A204.1 (cell line): ENCODE measurements at regions not wholly inside any gene's neighbourhood (a gene's known extent, or its start where the extent isn't known, plus 50 kb on each side); places are given as distances from the start of the nearest gene placed in this dataset.
"Not testable (repeated sequence)": the region's sequence is repeated elsewhere in the genome, so short reads cannot be mapped to it uniquely, and the experiment has no call there.

Experiments
- FAIRE-seq: peaks from 2 replicates; lab custom pipeline; 2012; peaks lifted over from hg19 to GRCh38; lab: Jason Lieb, UNC

GRCh38 chr4:134865675-134866074 is 664.1 kb upstream of the PABPC4L start:
- no peak for FAIRE-seq

DNA sequence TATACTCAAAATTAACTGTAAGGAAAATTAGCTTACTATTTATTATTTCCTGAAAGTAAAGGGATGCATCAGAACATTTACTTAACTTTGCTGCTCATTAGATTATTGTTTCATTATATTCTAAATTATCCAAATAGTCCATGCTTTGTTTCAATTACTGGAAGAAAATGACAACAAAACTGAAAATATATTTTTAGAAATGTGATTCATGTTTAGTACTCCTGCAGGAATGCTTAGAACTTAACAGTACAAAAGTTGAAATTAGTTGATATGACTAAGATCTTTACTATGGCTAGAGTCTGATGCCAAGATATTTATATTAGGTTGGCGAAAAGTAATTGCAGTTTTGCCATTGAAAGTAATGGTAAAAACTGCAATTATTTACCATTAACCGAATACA is 660.5 kb upstream of the PABPC4L start:
- no peak for FAIRE-seq

GRCh38 chr4:134848681-134849080 is 647.1 kb upstream of the PABPC4L start:
- no peak for FAIRE-seq

GRCh38 chr4:134830741-134831140 is 629.2 kb upstream of the PABPC4L start:
- not testable (repeated sequence) for FAIRE-seq

- no peak for FAIRE-seq
Observed at GRCh38 chr4:134812611-134813010, 611.0 kb upstream of the PABPC4L start.

GRCh38 chr4:134807231-134807745 is 605.7 kb upstream of the PABPC4L start:
- FAIRE-seq, result no peak

DNA sequence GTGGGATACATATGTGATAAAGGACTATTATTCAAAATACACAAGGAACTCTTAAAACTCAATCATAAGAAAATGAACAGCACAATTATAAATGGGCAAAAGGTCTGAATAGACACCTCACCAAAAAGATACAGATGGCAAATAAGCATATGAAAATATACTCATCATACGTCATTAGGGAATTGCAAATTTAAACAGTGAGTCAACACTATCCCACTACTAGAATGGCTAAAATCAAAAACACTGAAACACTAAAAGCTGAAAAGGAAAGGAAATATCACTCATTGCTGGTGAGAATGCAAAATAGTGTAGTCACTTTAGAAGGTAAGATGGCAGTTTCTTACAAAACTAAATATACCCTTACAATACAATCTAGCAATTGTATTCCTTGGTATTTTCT is 597.0 kb upstream of the PABPC4L start:
- FAIRE-seq, result no peak

DNA sequence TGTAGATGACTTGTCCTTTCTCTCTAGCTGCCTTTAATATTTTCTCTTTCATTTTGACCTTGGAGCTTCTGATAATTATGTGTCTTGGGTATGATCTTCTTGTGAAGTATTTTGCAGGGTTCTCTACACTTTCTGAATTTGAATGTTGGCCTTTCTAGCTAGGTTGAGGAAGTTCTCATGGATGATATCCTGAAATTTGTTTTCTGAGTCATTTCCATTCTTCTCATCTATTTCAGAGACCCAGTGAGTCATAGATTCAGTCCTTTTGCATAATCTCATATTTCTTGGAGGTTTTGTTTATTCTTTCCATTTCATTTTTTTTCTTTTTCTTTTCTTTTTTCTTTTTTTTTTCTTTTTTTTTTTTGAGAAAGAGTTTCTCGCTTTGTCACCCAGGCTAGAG is 585.7 kb upstream of the PABPC4L start:
- no peak for FAIRE-seq

DNA sequence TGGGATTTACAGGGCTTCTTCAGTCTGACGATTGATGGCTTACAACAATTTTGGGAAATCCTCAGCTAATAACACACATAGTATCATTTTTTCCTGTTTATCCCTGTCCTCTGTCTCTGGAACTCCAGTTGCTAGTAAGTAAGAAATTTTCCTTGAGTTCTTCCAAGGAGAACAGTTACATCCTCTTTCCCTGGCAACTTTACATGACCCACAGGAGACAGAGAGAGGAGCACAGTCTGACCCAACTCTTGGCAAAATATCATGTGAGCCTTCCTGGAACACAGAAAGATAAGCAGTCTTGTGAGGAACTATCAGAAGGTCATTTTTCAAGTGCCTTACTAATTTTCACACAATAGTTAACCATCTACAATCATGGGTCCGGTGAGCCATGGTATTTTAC is 578.7 kb upstream of the PABPC4L start:
- FAIRE-seq, result no peak

DNA sequence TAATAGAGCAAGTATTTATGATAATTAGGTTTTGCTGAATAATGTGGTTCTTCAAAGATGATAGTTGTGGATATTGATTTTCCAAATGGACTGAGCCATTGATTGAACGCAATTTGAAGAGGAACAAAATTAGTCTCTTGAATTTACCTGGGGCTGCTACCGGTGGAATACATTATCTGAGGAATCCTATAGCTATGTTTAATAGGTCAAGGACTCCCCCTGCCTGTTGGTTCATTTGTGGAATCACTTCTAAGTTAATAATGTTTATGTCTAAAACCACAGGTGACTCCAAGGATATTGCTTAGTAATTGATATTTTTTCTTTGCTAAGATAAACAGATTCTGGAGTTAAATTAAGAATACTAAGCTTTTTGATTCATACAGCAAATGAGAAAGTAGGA is 576.0 kb upstream of the PABPC4L start:
- FAIRE-seq, result no peak

DNA sequence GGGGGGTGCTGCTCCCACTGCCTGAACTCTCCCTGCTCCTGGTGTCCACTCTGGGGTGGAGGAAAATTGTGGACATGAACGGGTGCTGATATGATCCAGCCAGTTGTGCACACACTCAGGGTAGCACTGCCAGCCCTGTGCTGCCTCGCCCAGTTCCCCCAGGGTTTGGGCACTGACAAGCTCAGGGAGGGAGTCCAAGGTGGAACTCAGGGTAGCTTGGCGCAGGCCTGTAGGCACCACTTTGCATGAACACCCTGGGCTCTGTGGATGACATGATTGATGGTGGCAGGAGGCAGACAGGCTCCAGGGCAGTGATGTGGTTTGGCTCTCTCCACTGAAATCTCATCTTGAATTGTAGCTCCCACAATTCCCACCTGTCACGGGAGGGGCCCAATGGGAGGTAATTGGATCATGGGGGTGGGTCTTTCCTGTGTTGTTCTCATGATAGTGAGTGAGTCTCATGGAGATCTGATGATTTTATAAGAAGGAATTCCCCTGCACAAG is 572.0 kb upstream of the PABPC4L start:
- no peak for FAIRE-seq

DNA sequence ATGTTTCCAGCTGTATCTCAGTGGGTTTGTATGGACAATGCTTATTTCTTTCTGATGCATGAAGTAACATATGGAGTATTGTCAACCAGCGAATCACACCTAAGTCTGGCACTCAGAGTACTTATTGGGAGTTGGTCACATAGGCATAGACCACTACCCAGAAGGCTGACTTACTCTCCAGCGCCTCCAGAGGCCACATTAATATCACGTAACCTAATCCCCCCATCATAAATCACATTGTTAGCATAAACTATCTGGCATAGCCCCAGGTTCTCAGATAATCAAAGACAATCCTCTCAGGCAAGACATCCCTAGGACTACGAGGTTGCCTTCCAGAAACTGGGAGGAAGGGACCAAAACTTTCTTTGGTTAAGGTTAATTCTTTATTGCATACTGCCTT is 560.5 kb upstream of the PABPC4L start:
- FAIRE-seq, result no peak

DNA sequence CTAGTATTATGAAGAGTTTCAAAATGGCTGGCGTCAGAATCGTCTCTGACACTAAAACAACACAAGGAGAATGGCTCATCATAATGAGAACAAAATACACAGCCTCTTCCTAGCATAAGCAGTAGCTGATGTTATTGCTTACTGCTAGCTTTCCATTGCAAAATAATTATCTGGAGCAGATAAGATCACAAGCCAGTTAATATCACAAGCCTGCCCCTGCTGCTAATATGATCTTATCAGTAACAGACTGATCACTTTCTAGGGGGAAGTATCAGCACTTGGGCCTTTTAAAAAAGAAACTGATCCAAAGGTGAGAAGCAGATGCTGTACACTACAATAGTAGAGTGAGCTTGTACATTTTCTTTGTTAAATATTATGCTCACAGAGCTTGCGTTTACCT is 554.8 kb upstream of the PABPC4L start:
- no peak for FAIRE-seq

DNA sequence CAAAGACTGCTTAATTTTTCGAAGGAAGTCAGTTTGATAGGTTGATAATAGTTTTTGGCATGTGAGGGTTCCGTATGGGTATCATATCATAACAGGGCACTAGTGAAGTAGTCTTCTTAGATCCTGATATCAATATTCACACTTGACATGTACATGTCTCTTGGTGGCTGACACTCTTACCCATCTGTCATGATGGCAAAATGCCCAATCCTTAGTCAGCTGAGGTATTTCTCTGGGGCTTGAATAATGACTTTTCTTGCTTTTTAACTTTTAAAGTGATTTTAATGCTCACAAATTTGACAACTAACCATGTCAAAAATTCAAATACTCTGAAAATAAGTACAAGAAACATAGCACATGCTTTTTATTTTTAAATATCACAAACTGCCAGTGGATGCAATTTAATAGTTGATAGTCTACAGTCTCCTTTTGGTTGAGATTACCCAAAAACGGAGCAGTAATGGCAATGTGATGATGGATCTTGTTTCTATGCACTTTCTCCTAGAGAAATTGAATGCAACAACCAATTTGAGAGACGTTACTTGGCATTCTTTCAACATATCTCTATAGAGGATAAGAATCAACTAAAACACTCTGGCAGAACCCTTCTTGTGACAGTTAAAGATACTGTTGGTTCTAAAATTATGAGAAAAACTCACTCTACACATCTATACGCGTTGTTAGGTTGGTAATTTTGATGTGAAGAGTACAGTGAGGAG is 552.9 kb upstream of the PABPC4L start:
- no peak for FAIRE-seq

DNA sequence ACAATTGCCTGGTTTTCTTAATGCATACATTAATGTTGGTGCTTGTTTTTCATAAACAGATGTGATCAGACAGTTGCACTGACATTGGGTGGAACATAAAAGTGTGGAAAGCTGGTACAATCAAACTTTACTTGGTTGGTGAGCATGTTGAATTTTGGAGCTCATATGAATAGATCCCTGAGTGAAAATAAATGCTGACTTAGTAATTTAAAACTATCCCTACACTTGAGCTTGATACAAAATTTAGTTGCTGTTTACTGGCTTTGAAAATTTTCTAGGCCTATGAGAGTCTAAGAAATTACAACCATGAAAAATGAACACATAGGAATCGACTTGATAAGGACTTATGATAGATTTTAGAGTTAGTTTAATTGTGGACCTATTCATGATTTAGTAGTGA is 551.8 kb upstream of the PABPC4L start:
- FAIRE-seq, result no peak

DNA sequence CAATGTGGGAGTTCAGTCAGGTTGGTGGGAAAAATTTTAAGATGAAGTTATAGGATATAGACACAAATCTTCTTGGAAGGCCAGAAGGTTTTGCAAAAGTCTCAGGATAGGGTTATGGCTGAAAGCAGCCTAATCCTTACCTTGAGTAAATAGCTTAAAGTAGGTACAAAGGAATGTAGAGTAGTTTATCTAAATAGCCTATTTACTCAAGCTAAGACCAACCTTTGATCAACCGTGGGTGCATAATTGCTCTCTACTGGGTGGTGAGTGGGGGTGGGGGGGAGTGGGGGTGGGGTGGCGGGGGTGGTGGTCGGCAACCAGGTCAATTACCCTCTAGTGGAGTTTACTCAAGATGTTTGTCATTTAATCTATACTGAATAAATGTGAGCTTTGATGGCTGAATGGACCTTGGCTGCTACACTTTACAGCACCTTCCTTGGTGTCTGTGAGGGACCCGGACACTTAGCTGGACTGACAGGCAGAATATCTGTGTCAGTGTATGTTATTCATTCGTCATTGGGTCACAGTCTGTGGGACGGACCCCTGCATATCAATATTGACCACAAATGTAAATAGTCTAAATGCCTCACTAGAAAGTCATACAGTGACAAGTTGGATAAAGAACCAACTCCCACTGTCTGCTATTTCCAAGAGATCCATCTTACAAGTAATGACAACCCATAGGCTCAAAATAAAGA is 545.7 kb upstream of the PABPC4L start:
- FAIRE-seq, result no peak

GRCh38 chr4:134740290-134740689 is 538.7 kb upstream of the PABPC4L start:
- FAIRE-seq, result no peak

GRCh38 chr4:134735901-134736300 is 534.3 kb upstream of the PABPC4L start:
- FAIRE-seq, result no peak

GRCh38 chr4:134727696-134728095 is 526.1 kb upstream of the PABPC4L start:
- FAIRE-seq, result no peak

DNA sequence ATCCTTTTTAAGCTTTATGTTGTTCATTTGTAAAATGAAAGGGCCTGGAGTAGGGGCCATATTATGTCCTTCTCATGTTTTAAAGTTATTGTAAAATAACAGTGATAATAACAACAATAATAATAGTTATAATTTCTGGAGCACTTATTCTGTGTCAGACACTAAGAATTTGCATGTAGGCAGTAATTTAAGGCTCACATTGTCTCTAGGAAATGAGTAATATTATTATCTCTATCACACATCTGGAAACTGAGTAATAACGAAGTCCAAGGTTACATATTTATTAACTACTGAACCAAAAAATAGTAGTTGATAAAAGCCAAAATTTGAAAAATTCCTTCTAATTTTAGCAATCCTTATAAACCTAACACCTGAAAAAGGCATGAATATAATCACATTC is 520.7 kb upstream of the PABPC4L start:
- FAIRE-seq, result no peak

DNA sequence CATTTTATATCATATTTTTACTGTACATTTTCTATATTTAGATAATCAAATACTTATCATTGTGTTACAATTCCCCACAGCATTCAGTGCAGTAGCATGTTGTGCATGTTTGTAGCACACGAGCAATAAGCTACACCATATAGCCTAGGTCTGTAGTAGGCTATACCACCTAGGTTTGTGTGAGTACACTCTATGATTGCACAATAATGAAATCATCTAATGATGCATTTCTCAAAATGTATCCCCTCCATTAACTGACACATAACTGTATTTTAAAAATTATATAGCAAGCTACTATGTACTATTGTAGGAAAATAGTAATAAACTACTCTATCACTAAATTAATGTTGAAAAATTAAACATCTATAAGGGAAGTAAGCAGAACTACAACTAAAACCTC is 518.4 kb upstream of the PABPC4L start:
- no peak for FAIRE-seq

GRCh38 chr4:134708616-134709015 is 507.0 kb upstream of the PABPC4L start:
- no peak for FAIRE-seq

- no peak for FAIRE-seq
Observed at GRCh38 chr4:134708026-134708425, 506.4 kb upstream of the PABPC4L start.

DNA sequence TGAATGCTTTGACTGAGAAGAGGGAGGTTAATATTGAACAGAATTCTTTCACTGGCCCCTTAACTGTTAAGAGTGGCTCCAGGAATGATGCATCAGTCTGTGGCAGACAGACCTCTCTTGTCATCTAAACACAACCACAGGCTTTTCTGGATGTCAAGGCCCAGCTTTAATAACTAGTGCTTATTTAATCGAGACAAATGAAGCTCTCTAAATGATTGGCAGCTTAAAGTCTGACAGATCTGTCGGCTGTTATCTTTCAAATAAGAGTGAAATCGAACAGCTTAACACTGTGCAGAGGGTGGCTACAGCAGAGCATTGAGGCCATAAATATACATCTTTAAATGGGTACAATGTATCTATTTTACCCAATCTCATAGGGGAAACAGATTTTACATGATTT is 500.8 kb upstream of the PABPC4L start:
- no peak for FAIRE-seq
